Panc1 (cell line): ENCODE measurements at regions not wholly inside any gene's neighbourhood (a gene's known extent, or its start where the extent isn't known, plus 50 kb on each side); places are given as distances from the start of the nearest gene placed in this dataset. TPM values are rescaled to one million over a fixed set of nuclear protein-coding genes. Genes with fewer than 3 reads are reported as not detected.
"Not testable (repeated sequence)": the region's sequence is repeated elsewhere in the genome, so short reads cannot be mapped to it uniquely, and the experiment has no call there.

Experiments
- ATAC-seq: fragments of 200-7000 bp; cut with Tn5 transposase; 2 replicates; pipeline ENCODE4 v1.9.1; 2020; ENCODE audit warnings: mild to moderate bottlenecking, moderate library complexity
- BruUV-seq: library from RNA; stranded (reverse); fragments of 400-500 nt; replicated peaks from 2 replicates; lab custom pipeline; 2021; lab: Mats Ljungman, UMichigan
- CTCF ChIA-PET: fragments of 300-600 bp; sonication (Branson Sonifier 250); formaldehyde crosslinking; loops from one replicate; lab custom pipeline; 2022; ENCODE audit warnings: antibody characterized with exemption; lab: Charles Lee
- POLR2A ChIA-PET: fragments of 300-600 bp; sonication (Branson Sonifier 250); formaldehyde crosslinking; loops from one replicate; lab custom pipeline; 2022; ENCODE audit warnings: antibody characterized with exemption; lab: Charles Lee
- DNase-seq: peaks from one replicate; pipeline ENCODE4 v3.0.0-alpha.2; 2010; ENCODE audit warnings: low read depth, low spot score
- H3K27ac ChIP-seq: 2 replicates; pipeline ENCODE4 v1.5.1; 2011; ENCODE audit warnings: mild to moderate bottlenecking, low read length, inconsistent platforms
- H3K27me3 ChIP-seq: fragments of 200-500 bp; sonication (Bioruptor generic); 2 replicates; pipeline ENCODE4 v1.6.0; 2014; ENCODE audit warnings: low read length, inconsistent platforms; ENCODE audit not compliant: control insufficient read depth, insufficient read depth
- H3K36me3 ChIP-seq: fragments of 200-500 bp; sonication (Bioruptor generic); 2 replicates; pipeline ENCODE4 v1.5.1; 2014; ENCODE audit warnings: inconsistent platforms, mild to moderate bottlenecking, low read length, moderate library complexity; ENCODE audit not compliant: control insufficient read depth, insufficient read depth
- H3K4me1 ChIP-seq: 2 replicates; pipeline ENCODE4 v1.5.1; 2011; ENCODE audit warnings: inconsistent platforms, mild to moderate bottlenecking, low read length, moderate library complexity; ENCODE audit not compliant: control insufficient read depth, insufficient read depth
- H3K4me3 ChIP-seq, 2 experiments: 2 replicates each; pipeline ENCODE4 v1.5.1; 2011 to 2012; ENCODE audit warnings: low read depth in 2 of 2, low read length in 2 of 2, mild to moderate bottlenecking in 2 of 2, inconsistent platforms in 1 of 2, moderate library complexity in 1 of 2
- H3K9me3 ChIP-seq: fragments of 200-500 bp; sonication (Bioruptor generic); 2 replicates; pipeline ENCODE4 v1.5.1; 2014; ENCODE audit warnings: low read depth, mild to moderate bottlenecking, inconsistent platforms, low read length, moderate library complexity; ENCODE audit not compliant: control insufficient read depth, insufficient read depth
- CTCF ChIP-seq: fragments of 450-650 bp; IDR thresholded peaks from 2 replicates; pipeline ENCODE4 v1.5.1; 2017; ENCODE audit warnings: mild to moderate bottlenecking
- POLR2AphosphoS5 ChIP-seq: IDR thresholded peaks from 2 replicates; pipeline ENCODE4 v1.6.1; 2012; ENCODE audit warnings: mild to moderate bottlenecking, low read depth, low read length, moderate library complexity
- REST ChIP-seq, 2 experiments: IDR thresholded peaks; 2 replicates each; pipeline ENCODE4 v1.6.1; 2011 to 2012; ENCODE audit warnings: low read depth in 2 of 2, control low read depth in 1 of 2, low read length in 1 of 2, mild to moderate bottlenecking in 1 of 2, moderate library complexity in 1 of 2; ENCODE audit not compliant: insufficient read depth in 1 of 2
- SIN3A ChIP-seq: IDR thresholded peaks from 2 replicates; pipeline ENCODE4 v1.6.1; 2012; ENCODE audit warnings: low read depth, mild to moderate bottlenecking, low read length, moderate library complexity, borderline replicate concordance; ENCODE audit not compliant: insufficient read depth
- TCF7L2 ChIP-seq: IDR thresholded peaks from 2 replicates; pipeline ENCODE4 v1.6.1; 2011; ENCODE audit warnings: mild to moderate bottlenecking, low read depth, low read length, inconsistent platforms
- in situ Hi-C: cut with HindIII; loops from 2 replicates; pipeline ENCODE4 v1.10.0; 2016; ENCODE audit warnings: low sequenced_read_pairs, low pct_unique_long_range_greater_than_20kb
- intact Hi-C: fragments of 100-400 bp; cut with micrococcal nuclease; formaldehyde crosslinking; loops from one replicate; pipeline ENCODE4 v1.10.0; 2022; ENCODE audit not compliant: unreplicated experiment
- microRNA-seq: library from miRNA; unstranded; fragments of <30 nt; microRNA quantifications from one replicate; pipeline ENCODE4 v1.1.0, GENCODE V29; 2020; ENCODE audit not compliant: unreplicated experiment

- POLR2A ChIA-PET = no interaction called here
- DNase-seq (no peak), ATAC-seq (no peak)
- CTCF ChIA-PET = no interaction called here
- BruUV-seq = no TSS peak
- Histone ChIP-seq H3K27me3 (no peaks in the 10 kb centered on the region; the same call in 1 of the 2 replicates), H3K27ac (no peak overlapping the region), H3K36me3 (no peaks in the 10 kb centered on the region), H3K4me1 (no peaks in the 10 kb centered on the region), H3K4me3 (no peak overlapping the region), H3K9me3 (no peaks in the 10 kb centered on the region)
- in situ Hi-C loops (no loop called here), intact Hi-C loops (no loop called here)
- no peak for TF ChIP-seq TCF7L2
- TF ChIP-seq SIN3A = no peak
- TF ChIP-seq CTCF = no peak
- no peak for TF ChIP-seq POLR2AphosphoS5
- TF ChIP-seq REST (IDR thresholded peaks at IDR 0.05; ENCODE audit: insufficient read depth in 1 of 2, low read depth in 2 of 2, low read length in 1 of 2) = no peak
Measured at GRCh38 chr6:106724337-106724736, 95.0 kb downstream of the QRSL1 start.

GRCh38 chr6:106723419-106723818, 94.0 kb downstream of the QRSL1 start:
- H3K4me1 ChIP-seq, H3K27me3 ChIP-seq, intact Hi-C loops, H3K4me3 ChIP-seq, H3K36me3 ChIP-seq, DNase-seq, H3K27ac ChIP-seq, ATAC-seq, BruUV-seq, in situ Hi-C loops, H3K9me3 ChIP-seq, POLR2A ChIA-PET, CTCF ChIA-PET: not testable (repeated sequence)

GRCh38 chr6:106721189-106721588, 91.8 kb downstream of the QRSL1 start:
- TF ChIP-seq CTCF = 0 out of 2 replicates have a peak, but pooled peaks have one; percentile 3
- POLR2A ChIA-PET, H3K27me3 ChIP-seq, CTCF ChIA-PET, H3K4me3 ChIP-seq, DNase-seq, H3K27ac ChIP-seq, intact Hi-C loops, BruUV-seq, H3K36me3 ChIP-seq, H3K4me1 ChIP-seq, in situ Hi-C loops, H3K9me3 ChIP-seq: not testable (repeated sequence)
- ATAC-seq = peak; percentile 65

Small RNA genes in the stretch of these regions (microRNA-seq; reads per million reads assigned to microRNA genes)
- gene MIR587 = not detected
